HG02623 (cell line): ENCODE measurements at regions not wholly inside any gene's neighbourhood (a gene's known extent, or its start where the extent isn't known, plus 50 kb on each side); places are given as distances from the start of the nearest gene placed in this dataset.
"Not testable (repeated sequence)": the region's sequence is repeated elsewhere in the genome, so short reads cannot be mapped to it uniquely, and the experiment has no call there.

Experiments
- ATAC-seq: cut with Tn5 transposase; IDR thresholded peaks from one replicate; pipeline ENCODE4 v1.9.1; 2021; ENCODE audit warnings: moderate library complexity; ENCODE audit not compliant: unreplicated experiment

DNA sequence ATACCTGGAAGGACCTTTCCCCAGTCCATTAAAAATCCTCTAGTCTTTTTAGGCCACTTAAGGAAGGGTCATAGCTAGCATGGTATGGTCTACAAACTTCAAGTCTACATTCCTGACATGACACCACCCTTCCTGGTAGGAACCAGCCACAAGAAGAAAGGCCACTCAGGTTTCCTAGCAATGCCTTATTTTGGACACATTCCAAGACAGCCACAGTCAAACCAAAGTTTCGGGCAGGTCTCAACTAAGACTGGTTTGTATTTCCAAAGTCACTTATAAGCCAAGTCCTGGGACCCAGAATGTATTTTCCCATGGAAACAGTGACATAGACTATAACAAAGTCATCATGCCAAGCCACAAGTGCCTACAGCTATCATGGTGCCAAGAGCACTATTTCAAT is 50.6 kb upstream of the SLC44A3 start:
- ATAC-seq, result no peak

DNA sequence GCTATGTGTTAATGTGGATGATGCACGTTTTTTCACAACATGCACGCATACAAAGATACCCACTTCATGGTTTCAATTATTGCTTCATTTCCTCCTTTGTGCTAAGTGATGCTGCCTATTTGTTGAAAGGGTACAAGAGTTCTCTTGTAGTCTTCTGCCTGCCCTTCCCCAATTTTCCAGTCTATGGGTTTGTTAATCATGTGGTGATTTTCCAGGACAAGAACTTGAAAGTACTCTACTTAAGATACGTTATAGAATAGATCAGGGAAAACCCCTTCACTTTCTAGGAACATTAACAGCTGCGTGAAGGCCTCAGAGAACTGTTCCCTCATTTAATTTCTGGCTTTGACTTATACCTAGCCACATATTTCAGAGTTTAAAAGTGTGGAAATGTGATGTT is 52.1 kb upstream of the SLC44A3 start:
- no peak for ATAC-seq

GRCh38 chr1:94765958-94766357 is 54.2 kb upstream of the SLC44A3 start:
- no peak for ATAC-seq

DNA sequence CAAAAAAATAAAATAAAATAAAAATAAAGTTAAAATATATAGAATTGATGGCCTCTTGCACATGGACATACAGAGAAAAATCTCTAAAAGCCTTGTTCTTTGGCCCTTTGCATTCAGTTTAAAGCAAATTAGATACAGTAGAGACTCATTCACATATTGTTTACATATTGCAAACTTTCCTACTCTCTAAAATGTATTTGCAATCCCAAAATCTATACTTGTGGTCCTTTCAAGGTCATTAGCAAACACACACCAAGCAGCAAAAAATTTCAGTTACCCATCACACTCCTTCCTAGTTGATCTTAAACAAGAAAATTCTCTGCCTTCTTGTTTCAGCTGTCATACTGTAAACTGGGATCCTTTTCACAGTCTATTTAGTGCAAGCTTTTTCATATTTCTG is 61.0 kb upstream of the SLC44A3 start:
- ATAC-seq, result no peak

GRCh38 chr1:94757931-94758330 is 62.2 kb upstream of the SLC44A3 start:
- no peak for ATAC-seq

DNA sequence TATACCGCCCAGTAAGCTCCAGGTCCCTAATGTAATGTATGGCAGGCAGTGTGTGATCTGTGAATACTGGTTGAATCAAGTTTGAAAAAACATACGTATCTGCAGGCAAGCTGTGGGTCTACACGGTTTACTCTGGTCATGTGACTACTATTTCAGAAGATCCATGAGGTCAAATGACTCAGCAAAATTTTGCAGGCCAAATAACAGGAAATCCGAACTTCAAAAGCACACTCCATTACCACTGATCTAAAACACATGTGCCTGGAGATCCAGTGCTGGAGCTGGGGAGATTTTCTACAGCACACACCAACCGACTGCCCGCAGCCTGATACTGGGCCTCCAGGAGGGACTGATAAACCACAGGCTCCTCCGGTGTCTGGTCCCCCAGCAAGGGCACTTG is 64.5 kb upstream of the SLC44A3 start:
- no peak for ATAC-seq

DNA sequence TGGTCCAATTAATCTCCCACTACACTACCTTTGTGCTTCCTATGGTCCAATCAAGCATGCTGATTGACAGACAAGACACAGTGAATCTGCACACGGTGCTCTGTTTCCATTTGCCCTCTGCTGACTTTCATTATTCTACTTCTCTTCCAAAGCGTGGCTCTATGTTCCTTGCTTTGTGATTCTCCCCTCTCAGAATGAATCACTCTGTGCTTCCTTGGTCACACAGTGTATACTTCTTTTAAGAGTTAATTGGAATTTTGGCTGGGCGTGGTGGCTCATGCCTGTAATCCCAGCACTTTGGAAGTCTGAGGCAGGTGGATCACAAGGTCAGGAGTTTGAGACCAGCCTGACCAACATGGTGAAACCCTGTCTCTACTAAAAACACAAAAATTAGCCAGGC is 65.1 kb upstream of the SLC44A3 start:
- ATAC-seq, result not testable (repeated sequence)

DNA sequence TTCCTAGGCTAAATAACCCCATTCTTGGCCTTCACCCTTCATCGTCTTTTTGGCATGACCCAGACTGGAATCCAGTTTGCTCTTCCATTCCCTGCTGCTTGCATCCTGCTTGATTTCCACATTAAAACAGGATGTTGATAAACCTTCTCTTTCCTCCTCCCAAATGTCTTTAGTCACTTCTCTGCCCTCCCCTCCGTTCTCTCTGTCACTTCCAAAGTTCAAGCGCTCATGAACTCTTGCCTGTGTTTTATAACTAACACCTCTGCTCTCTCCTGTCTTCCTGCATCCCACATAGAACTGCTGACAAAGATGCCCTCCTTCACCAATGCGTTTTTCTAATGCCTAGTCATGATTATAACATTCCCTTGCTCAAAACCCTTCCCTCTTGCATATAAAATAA is 65.6 kb upstream of the SLC44A3 start:
- no peak for ATAC-seq

DNA sequence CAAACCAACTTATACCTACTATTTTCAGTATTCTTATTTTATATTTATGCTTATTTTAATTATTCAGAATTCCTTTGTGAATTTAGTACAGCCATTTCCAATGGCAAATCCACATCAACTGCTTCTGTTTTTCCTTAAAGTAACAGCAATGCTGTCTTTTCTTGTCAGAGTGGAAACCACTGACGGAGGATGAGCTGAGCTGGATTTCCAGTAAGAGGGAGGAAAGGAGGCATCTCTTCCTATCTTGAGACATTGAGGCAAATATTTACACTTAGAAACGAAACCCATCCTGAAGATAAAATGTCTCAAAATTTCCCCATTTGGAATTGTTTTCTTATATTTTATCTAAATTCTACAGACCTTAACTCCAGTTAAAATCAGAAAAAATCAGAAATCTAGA is 66.1 kb upstream of the SLC44A3 start:
- ATAC-seq, result no peak

DNA sequence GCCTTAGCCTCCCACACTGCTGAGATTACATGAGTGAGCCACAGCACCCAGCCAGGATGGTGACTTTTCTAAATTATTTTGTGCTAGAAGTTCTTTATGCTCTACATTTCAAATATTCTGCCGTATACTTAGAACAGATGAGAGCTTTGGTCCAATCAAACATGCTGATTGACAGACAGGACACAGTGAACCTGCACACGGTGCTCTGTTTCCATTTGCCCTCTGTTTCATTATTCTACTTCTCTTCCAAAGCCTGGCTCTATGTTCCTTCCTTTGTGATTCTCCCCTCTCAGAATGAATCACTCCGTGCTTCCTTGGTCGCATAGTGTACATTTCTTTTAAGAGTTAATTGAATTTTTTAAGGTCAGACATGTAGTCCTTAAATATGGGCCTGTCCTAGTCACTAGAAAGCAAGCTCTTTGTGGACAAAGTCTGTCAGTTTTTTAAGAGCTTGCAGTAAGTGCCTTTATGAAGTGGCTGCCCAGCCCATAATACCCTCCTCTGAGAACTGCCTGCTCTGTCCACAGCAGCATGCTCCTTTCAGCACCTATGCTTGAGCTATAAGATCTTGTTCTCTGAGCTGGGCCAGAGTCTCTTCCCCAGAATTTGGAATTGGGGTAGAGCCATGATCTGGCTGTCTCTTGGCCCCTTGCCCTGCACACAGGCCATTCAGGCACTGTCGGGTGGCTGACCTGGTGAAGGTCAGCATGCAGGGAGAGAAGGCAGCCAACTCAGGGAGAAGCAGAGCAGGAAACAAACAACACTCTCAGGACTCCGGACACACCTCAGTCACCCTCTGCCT is 66.8 kb upstream of the SLC44A3 start:
- ATAC-seq, result no peak

DNA sequence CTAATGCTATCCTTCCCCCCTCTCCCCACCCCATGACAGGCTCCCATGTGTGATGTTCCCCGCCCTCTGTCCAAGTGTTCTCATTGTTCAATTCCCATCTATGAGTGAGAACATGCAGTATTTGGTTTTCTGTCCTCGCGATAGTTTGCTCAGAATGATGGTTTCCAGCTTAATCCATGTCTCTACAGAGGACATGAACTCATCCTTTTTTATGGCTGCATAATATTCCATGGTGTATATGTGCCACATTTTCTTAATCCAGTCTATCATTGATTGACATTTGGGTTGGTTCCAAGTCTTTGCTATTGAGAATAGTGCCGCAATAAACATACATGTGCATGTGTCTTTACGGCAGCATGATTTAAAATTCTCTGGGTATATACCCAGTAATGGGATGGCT is 68.7 kb upstream of the SLC44A3 start:
- ATAC-seq, result not testable (repeated sequence)

DNA sequence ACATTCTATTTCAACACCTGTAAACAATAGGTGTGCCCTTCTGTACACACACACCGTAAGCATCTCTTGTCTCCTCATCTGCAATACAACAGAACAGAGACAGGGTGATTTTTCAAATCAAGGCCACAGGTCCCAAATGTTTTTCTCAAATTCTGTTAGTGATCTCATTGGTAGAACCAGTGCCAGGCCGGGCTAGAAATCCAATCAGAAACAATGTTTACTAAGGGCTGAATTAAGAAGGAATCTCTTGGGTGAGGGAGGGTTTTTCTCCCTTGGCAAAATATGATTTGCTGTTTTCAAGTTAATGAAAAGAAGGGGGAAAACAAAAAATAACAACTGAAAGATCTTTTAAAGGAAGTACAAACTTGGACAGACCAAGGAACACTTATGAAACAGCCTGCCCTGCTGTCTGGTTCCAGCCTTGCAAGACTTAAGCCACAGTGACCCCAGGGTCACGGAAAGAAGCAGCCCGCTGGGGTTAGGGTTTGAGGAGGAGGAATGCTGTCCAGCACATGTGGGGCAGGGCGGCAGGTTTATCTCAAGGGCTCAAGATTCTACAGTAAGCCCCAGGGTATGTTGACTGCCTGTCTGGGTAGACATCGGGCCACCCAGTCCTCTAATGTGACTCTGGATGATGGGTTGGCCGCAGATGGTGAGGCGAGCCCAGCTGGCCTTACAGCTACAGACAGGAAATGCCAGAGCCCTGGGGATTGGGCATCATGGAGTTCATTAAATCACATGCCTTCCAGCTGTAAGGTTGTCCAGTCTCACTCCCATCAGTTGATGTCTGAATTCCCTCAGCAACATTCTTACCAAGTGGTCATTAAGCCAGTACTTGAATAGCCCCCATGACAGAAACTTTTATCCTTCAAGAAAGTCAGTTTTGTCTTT is 73.3 kb upstream of the SLC44A3 start:
- ATAC-seq, result no peak

- no peak for ATAC-seq
Measured at GRCh38 chr1:94745742-94746141, 74.4 kb upstream of the SLC44A3 start.

GRCh38 chr1:94743862-94744261 is 76.3 kb upstream of the SLC44A3 start:
- ATAC-seq, result no peak

DNA sequence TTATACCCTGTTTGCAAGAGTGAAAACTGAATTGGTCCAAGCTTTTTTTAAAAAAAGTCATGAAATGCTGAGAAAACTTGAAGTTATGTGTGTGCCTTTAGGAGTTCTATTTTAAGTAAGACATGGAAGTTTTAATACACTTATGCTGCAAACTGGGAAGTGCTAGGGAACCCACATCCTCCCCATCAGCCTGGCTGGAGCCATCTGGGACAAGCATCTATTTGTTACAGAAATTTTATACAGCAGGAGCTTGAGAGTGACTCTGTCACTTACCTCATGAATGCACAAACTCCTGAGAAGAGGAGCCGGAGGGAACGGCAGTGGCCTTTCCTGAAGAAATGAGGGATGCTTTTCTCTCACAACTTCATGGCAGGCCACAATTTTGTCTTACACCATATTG is 78.2 kb upstream of the SLC44A3 start:
- no peak for ATAC-seq

- no peak for ATAC-seq
Measured at GRCh38 chr1:94741510-94741909, 78.6 kb upstream of the SLC44A3 start.

GRCh38 chr1:94739521-94740061 is 80.6 kb upstream of the SLC44A3 start:
- no peak for ATAC-seq

DNA sequence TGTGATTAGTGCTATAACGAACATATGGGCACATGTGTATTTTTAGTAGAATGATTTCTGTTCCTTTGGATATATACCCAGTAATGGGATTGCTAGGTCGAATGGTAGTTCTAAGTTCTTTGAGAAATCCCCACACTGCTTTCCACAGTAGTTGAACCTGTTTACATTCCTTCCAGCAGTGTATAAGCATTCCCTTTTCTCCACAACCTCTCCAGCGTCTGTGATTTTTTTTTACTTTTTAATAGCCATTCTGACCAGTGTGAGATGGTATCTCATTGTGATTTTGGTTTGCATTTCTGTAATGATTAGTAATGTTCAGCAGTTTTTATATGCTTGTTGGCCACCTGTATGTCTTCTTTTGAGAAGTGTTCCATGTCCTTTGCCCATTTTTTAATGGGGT is 81.8 kb upstream of the SLC44A3 start:
- no peak for ATAC-seq

DNA sequence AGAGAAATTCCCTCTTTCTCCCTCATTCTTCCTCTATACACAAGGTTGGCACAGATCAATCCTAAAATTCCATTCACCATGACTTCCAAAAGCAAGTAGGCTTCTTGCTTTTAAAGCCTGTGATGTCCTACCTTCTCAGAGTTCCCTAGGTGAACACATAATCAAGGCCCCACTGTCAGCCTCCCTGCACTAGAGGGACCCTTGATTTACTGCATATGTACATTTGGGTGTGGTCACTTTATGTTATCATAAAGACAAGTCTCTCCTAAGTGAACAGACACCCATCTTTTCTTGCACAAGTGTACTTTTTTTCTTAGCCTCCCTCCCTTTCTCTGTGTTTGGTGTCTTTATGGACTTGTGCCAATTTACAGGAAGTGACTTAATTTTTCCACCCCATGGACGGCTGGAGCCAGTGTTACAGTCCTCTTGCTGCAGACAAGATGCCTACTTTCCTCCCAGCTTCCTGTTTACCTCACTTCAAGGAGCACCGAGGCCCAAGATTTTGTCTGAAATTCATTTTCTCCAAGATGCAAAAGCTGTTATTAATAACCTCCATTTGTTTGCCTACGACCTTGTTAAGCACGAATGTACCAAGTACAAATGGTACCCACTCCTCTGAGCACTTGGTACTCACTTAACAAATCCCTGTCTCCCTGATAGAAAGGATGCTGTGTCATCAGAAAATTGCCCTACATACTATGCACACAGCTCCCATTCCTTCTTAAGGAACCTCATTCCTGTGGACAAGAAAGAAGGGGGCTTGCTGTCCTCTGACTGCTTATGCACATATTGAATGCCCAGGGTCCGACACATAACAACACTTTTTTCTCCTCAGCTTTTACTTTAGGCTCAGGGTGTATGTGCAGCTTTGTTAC is 82.8 kb upstream of the SLC44A3 start:
- ATAC-seq, result no peak

DNA sequence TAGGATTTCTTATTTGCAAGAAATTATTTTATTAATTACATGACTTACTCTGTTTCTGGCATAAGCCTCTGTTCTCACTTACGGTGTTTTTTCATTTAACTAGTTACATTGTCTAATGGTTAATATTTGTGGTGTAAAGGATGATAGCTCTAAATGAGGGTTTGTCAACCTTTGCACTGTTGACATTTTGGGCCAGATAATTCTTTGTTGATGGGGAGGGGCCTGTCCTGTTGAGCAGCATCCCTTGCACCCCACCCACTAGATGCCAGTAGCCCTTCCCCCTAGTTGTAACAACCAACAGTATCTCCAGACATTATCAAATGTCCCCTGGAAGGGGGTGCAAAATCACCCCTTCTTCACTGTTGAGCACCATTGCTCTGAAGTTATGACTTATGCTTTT is 83.6 kb upstream of the SLC44A3 start:
- no peak for ATAC-seq

GRCh38 chr1:94736073-94736472 is 84.1 kb upstream of the SLC44A3 start:
- no peak for ATAC-seq
